NB4 (cell line): ENCODE measurements at regions not wholly inside any gene's neighbourhood (a gene's known extent, or its start where the extent isn't known, plus 50 kb on each side); places are given as distances from the start of the nearest gene placed in this dataset.

Source experiments
- CTCF ChIP-seq: IDR thresholded peaks from one replicate; pipeline ENCODE4 v1.5.1; 2012; ENCODE audit warnings: low read depth, low read length
- POLR2A ChIP-seq: IDR thresholded peaks from 2 replicates; pipeline ENCODE4 v1.6.1; 2011; ENCODE audit warnings: mild to moderate bottlenecking; ENCODE audit not compliant: insufficient read length; ENCODE audit errors: extremely low read depth
- TF ChIP-seq, protein P1 (sequence below): IDR thresholded peaks from 2 replicates; pipeline ENCODE4 v1.6.1; 2011; ENCODE audit warnings: low read depth, low read length

GRCh38 chr6:103455275-103455674 is 1404.4 kb downstream of the HACE1 start:
- TF ChIP-seq POLR2A (no peak), CTCF (no peak)
- TF ChIP-seq, protein P1, sequence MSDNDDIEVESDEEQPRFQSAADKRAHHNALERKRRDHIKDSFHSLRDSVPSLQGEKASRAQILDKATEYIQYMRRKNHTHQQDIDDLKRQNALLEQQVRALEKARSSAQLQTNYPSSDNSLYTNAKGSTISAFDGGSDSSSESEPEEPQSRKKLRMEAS = no peak
